ENCODE measurements at regions not wholly inside any gene's neighbourhood (a gene's known extent, or its start where the extent isn't known, plus 50 kb on each side); places are given as distances from the start of the nearest gene placed in this dataset.

- DNase-seq = no peak
Measured at GRCh38 chr12:45674181-45674977, 55.1 kb upstream of the ARID2 start.

GRCh38 chr12:45675534-45675933 is 54.0 kb upstream of the ARID2 start:
- DNase-seq = no peak

Measured in NCI-H748 treated with DMSO at 0.1 percent for 48 hours (cell line).